GM19351 (cell line): ENCODE measurements at regions not wholly inside any gene's neighbourhood (a gene's known extent, or its start where the extent isn't known, plus 50 kb on each side); places are given as distances from the start of the nearest gene placed in this dataset.
A peak's percentile ranks its signal among the peaks of the same experiment; 100 is the strongest.

ENCODE experiments used
- ATAC-seq: cut with Tn5 transposase; IDR thresholded peaks from one replicate; pipeline ENCODE4 v1.9.1; 2021; ENCODE audit warnings: mild to moderate bottlenecking, moderate library complexity; ENCODE audit not compliant: unreplicated experiment

GRCh38 chr1:175829845-175830244 is 86.5 kb upstream of the TNR start:
- ATAC-seq = no peak

GRCh38 chr1:175826705-175827104 is 83.3 kb upstream of the TNR start:
- ATAC-seq = peak; percentile 85

GRCh38 chr1:175824079-175824478 is 80.7 kb upstream of the TNR start:
- ATAC-seq = no peak

GRCh38 chr1:175823406-175823805 is 80.0 kb upstream of the TNR start:
- no peak for ATAC-seq

- no peak for ATAC-seq
Observed at GRCh38 chr1:175822580-175822979, 79.2 kb upstream of the TNR start.

- ATAC-seq = no peak
Observed at GRCh38 chr1:175820456-175821025, 77.1 kb upstream of the TNR start.

- no peak for ATAC-seq
Observed at GRCh38 chr1:175818929-175819328, 75.5 kb upstream of the TNR start.

GRCh38 chr1:175817445-175817844 is 74.0 kb upstream of the TNR start:
- ATAC-seq = no peak

- no peak for ATAC-seq
Observed at GRCh38 chr1:175814885-175815284, 71.5 kb upstream of the TNR start.

- no peak for ATAC-seq
Observed at GRCh38 chr1:175812936-175813335, 69.5 kb upstream of the TNR start.

- ATAC-seq = no peak
Observed at GRCh38 chr1:175810305-175810704, 66.9 kb upstream of the TNR start.

GRCh38 chr1:175808999-175809398 is 65.6 kb upstream of the TNR start:
- ATAC-seq = no peak

GRCh38 chr1:175808573-175808972 is 65.2 kb upstream of the TNR start:
- no peak for ATAC-seq

GRCh38 chr1:175804561-175804960 is 61.2 kb upstream of the TNR start:
- no peak for ATAC-seq

GRCh38 chr1:175803413-175803812 is 60.0 kb upstream of the TNR start:
- no peak for ATAC-seq

- ATAC-seq = no peak
Observed at GRCh38 chr1:175802407-175803123, 59.2 kb upstream of the TNR start.

- no peak for ATAC-seq
Observed at GRCh38 chr1:175801979-175802378, 58.6 kb upstream of the TNR start.

- ATAC-seq = no peak
Observed at GRCh38 chr1:175797576-175797975, 54.2 kb upstream of the TNR start.

GRCh38 chr1:175794586-175794985 is 51.2 kb upstream of the TNR start:
- ATAC-seq = no peak

GRCh38 chr1:175793617-175794016 is 50.2 kb upstream of the TNR start:
- no peak for ATAC-seq
